ENCODE measurements at regions not wholly inside any gene's neighbourhood (a gene's known extent, or its start where the extent isn't known, plus 50 kb on each side); places are given as distances from the start of the nearest gene placed in this dataset.

DNA sequence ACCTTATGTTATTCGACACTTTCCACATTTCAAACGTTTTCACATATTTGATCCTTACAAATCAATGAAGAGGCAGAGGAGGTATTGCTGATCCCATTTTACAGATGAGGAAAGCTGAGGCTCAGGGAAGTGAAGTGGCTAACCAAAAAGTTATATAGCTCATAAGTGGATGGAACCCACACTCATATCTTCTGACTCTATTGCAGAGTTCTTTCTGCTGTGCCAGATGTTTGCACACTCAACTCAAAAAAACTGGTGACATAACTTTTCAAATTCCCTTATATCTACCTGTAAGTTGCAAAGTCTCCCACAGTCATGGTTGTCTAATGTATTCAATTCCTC lies 84.0 kb upstream of the SETMAR start:
- Histone ChIP-seq H3K9me3 (ENCODE audit: control insufficient read depth, insufficient read depth, low read length) (no peaks in the 10 kb centered on the region), H3K9ac (ENCODE audit: low read depth, low read length) (no peak overlapping the region), H3K4me3 (ENCODE audit: low read depth, low read length) (no peak overlapping the region), H3K4me1 (ENCODE audit: control insufficient read depth, insufficient read depth, low read length) (no peaks in the 10 kb centered on the region), H3K36me3 (ENCODE audit: control insufficient read depth, insufficient read depth, low read length) (no peaks in the 10 kb centered on the region), H3K27me3 (ENCODE audit: control insufficient read depth, insufficient read depth, low read length) (no peaks in the 10 kb centered on the region), H3K27ac (ENCODE audit: low read depth, low read length) (no peak overlapping the region)

DNA sequence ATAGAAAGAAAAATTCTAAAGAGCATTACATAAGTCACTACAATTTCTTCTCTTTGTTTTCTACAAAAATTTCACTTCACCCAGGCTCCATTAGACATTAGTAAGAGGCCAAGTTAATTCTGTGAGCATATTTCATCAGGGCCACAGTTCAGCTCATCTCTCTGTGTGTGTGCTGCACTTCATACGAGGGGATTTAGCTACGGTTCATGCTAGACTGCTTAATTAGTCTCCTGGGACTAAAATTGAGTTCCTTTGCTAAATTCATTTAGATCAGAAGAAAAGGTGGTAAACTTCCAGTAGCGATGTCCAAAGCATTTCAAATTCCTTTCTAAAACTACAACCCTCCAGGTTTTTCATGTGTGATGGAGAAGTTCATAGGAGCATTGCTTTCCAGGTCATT lies 83.1 kb upstream of the SETMAR start:
- H3K27ac ChIP-seq (ENCODE audit: low read depth, low read length), result no peak overlapping the region
- H3K4me1 ChIP-seq (ENCODE audit: control insufficient read depth, insufficient read depth, low read length), result no peaks in the 10 kb centered on the region
- H3K27me3 ChIP-seq (ENCODE audit: control insufficient read depth, insufficient read depth, low read length), result no peaks in the 10 kb centered on the region
- no peaks in the 10 kb centered on the region for H3K36me3 ChIP-seq (ENCODE audit: control insufficient read depth, insufficient read depth, low read length)
- H3K4me3 ChIP-seq (ENCODE audit: low read depth, low read length), result no peak overlapping the region
- H3K9ac ChIP-seq (ENCODE audit: low read depth, low read length), result no peak overlapping the region
- H3K9me3 ChIP-seq (ENCODE audit: control insufficient read depth, insufficient read depth, low read length), result no peaks in the 10 kb centered on the region

DNA sequence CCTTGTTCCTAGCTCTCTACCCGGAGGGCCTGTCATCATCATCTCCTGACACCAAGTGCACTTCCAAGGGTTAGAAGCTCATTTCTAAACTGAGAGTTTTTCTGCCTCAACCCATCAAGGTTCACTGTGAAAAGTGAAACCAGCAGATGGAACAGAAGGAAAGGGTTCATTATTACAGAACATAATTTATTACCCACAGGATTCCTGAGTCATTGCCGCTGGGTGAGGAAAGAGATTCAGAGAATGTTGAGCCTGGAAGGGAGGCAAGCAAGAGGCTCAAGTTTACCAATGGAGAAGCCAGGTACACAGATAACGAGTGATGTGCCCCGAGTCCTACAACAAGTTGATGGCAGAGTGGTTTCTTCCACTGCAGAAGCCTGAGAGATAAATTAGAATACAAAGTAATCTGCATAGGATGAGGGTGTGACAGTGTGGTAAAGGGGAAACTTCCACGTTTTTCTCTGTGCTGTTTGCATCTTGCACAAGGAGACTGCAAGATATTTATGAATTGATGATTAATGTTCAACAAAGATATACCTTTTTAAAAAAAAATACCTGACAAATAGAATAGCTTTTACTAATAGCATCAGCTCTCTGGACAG lies 80.5 kb upstream of the SETMAR start:
- no peaks in the 10 kb centered on the region for H3K36me3 ChIP-seq (ENCODE audit: control insufficient read depth, insufficient read depth, low read length)
- no peaks in the 10 kb centered on the region for H3K27me3 ChIP-seq (ENCODE audit: control insufficient read depth, insufficient read depth, low read length)
- no peaks in the 10 kb centered on the region for H3K4me1 ChIP-seq (ENCODE audit: control insufficient read depth, insufficient read depth, low read length)
- H3K9me3 ChIP-seq (ENCODE audit: control insufficient read depth, insufficient read depth, low read length), result no peaks in the 10 kb centered on the region
- H3K4me3 ChIP-seq (ENCODE audit: low read depth, low read length), result no peak overlapping the region
- no peak overlapping the region for H3K27ac ChIP-seq (ENCODE audit: low read depth, low read length)
- no peak overlapping the region for H3K9ac ChIP-seq (ENCODE audit: low read depth, low read length)

DNA sequence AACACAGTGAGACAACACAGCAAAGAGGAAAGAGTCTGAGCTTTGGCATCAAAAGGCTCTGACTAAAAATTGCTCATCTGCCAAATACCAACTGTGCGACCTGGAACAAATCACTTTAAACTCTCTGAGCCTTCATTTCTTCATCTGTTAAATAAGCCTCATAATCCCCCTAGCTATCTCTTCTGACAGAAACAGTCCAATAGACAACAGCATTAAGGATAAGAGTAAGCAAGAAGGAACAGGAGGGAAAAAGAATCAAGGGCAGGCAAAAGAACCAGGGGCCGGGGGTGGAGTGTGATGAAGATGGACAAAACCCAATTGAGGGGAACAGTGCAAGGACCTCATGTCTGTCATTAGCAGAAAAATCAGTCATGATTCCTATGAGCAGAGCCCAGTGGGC lies 79.4 kb upstream of the SETMAR start:
- no peak overlapping the region for H3K9ac ChIP-seq (ENCODE audit: low read depth, low read length)
- no peaks in the 10 kb centered on the region for H3K27me3 ChIP-seq (ENCODE audit: control insufficient read depth, insufficient read depth, low read length)
- no peaks in the 10 kb centered on the region for H3K9me3 ChIP-seq (ENCODE audit: control insufficient read depth, insufficient read depth, low read length)
- H3K4me1 ChIP-seq (ENCODE audit: control insufficient read depth, insufficient read depth, low read length), result no peaks in the 10 kb centered on the region
- no peak overlapping the region for H3K27ac ChIP-seq (ENCODE audit: low read depth, low read length)
- no peaks in the 10 kb centered on the region for H3K36me3 ChIP-seq (ENCODE audit: control insufficient read depth, insufficient read depth, low read length)
- no peak overlapping the region for H3K4me3 ChIP-seq (ENCODE audit: low read depth, low read length)

DNA sequence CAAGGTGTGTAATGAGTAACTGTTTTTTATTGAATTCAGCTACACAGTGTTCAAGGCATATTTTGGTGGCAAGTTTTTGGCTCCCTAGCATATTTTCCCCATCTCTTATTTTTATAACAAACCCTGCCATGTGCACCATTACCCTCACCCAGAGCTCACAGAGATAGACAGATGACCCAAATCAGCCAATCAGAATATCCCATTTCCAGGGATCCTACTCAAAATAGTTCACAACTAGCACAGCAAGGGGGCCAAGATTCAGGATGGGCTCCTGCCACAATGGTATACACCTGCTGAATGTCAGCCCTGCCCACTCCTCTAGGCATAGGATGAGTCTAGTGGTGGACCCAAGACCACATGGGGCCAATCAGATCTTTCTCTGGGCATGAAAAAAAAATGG lies 78.8 kb upstream of the SETMAR start:
- H3K9ac ChIP-seq (ENCODE audit: low read depth, low read length), result no peak overlapping the region
- no peaks in the 10 kb centered on the region for H3K9me3 ChIP-seq (ENCODE audit: control insufficient read depth, insufficient read depth, low read length)
- H3K4me3 ChIP-seq (ENCODE audit: low read depth, low read length), result no peak overlapping the region
- no peaks in the 10 kb centered on the region for H3K36me3 ChIP-seq (ENCODE audit: control insufficient read depth, insufficient read depth, low read length)
- H3K27ac ChIP-seq (ENCODE audit: low read depth, low read length), result no peak overlapping the region
- no peaks in the 10 kb centered on the region for H3K4me1 ChIP-seq (ENCODE audit: control insufficient read depth, insufficient read depth, low read length)
- no peaks in the 10 kb centered on the region; the same call in 1 of the 2 replicates for H3K27me3 ChIP-seq (ENCODE audit: control insufficient read depth, insufficient read depth, low read length)

DNA sequence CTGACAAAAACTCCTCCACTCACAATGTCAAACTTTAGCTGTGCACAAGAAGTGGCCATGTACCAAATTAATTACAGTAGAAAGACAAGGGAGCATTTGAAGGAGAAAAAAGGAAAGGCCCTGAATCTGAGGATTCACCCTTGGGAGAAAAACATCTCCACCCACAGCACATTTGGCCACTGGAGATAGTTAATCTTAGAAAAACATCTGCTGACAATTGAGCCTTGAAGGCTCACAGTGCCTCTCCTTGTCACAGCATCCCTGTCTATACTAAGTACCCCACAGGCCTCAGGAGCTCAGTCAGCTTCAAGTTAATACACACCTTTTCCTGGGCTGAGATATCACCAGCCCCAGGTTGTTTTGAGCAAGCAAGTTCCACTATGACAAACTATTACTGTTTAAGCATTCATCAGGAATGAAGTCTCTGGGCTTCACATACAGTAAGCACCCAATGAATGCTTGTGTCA lies 78.1 kb upstream of the SETMAR start:
- Histone ChIP-seq H3K4me3 (ENCODE audit: low read depth, low read length) (no peak overlapping the region), H3K27me3 (ENCODE audit: control insufficient read depth, insufficient read depth, low read length) (no peaks in the 10 kb centered on the region; the same call in 1 of the 2 replicates), H3K27ac (ENCODE audit: low read depth, low read length) (no peak overlapping the region), H3K9ac (ENCODE audit: low read depth, low read length) (no peak overlapping the region), H3K36me3 (ENCODE audit: control insufficient read depth, insufficient read depth, low read length) (no peaks in the 10 kb centered on the region), H3K9me3 (ENCODE audit: control insufficient read depth, insufficient read depth, low read length) (no peaks in the 10 kb centered on the region), H3K4me1 (ENCODE audit: control insufficient read depth, insufficient read depth, low read length) (no peaks in the 10 kb centered on the region)

DNA sequence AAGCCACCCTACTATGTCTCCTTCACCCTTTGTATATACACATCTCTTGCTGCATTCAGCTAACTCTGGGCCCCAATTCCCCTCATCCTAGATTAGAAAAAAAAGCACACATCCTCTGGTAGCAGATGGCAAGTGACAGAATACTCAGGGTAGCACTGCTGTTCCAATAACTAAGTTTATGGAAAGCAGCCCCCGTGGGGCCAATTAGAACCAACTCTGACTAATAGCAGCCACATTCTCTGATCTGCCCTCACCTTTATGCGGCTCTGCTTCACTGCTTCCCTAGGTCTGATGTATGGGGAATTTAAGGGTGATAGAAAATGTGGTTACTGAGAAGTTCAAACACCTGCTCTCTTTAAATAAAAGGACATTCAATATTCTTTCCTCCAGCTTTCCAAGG lies 74.9 kb upstream of the SETMAR start:
- Histone ChIP-seq H3K9ac (ENCODE audit: low read depth, low read length) (no peak overlapping the region), H3K4me3 (ENCODE audit: low read depth, low read length) (no peak overlapping the region), H3K27ac (ENCODE audit: low read depth, low read length) (no peak overlapping the region), H3K36me3 (ENCODE audit: control insufficient read depth, insufficient read depth, low read length) (no peaks in the 10 kb centered on the region), H3K4me1 (ENCODE audit: control insufficient read depth, insufficient read depth, low read length) (peaks cover 10% of the 10 kb centered on the region), H3K27me3 (ENCODE audit: control insufficient read depth, insufficient read depth, low read length) (peaks cover 14% of the 10 kb centered on the region), H3K9me3 (ENCODE audit: control insufficient read depth, insufficient read depth, low read length) (no peaks in the 10 kb centered on the region)

DNA sequence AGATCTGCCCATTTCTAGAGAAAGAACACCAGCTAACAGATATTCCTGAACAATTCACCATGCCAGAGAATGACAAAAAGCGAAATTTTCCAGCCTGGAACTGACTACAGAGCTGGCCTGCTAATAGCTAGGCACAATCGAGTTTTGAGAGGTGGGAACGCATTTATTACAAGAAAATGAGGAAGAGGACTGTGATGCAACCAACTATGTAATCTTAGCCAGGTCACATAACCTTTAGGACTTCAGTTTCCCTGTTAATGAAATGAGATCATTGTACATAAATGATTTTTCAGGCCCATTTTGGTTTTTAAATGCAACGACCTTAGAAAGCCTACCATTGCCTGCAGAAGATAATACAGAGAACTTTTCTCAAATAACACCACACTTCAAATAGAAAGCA lies 72.1 kb upstream of the SETMAR start:
- H3K27me3 ChIP-seq (ENCODE audit: control insufficient read depth, insufficient read depth, low read length), result peaks cover 31% of the 10 kb centered on the region
- no peaks in the 10 kb centered on the region for H3K36me3 ChIP-seq (ENCODE audit: control insufficient read depth, insufficient read depth, low read length)
- no peak overlapping the region for H3K4me3 ChIP-seq (ENCODE audit: low read depth, low read length)
- no peak overlapping the region for H3K9ac ChIP-seq (ENCODE audit: low read depth, low read length)
- no peak overlapping the region for H3K27ac ChIP-seq (ENCODE audit: low read depth, low read length)
- H3K4me1 ChIP-seq (ENCODE audit: control insufficient read depth, insufficient read depth, low read length), result peaks cover 13% of the 10 kb centered on the region
- H3K9me3 ChIP-seq (ENCODE audit: control insufficient read depth, insufficient read depth, low read length), result no peaks in the 10 kb centered on the region

DNA sequence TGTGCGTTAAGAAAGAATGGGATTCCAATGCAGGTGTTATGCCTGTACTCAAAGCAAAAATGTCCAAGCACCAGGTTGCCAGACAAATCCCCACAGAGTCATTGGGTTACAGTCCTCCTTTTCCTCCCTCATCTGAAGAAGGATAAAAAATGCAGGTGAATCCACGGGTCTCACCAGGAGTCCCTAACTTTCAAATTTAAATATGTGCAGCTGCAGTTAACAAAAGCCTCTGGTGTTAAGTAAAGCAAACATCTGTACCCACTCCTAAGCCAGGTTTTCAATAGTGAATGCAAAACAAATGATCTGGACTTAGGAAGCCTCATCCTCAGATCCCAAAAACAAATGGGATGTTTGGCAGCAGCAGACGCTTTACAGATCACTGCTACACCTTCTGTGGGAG lies 70.4 kb upstream of the SETMAR start:
- Histone ChIP-seq H3K9me3 (ENCODE audit: control insufficient read depth, insufficient read depth, low read length) (no peaks in the 10 kb centered on the region), H3K27me3 (ENCODE audit: control insufficient read depth, insufficient read depth, low read length) (peaks cover 31% of the 10 kb centered on the region), H3K4me3 (ENCODE audit: low read depth, low read length) (no peak overlapping the region), H3K4me1 (ENCODE audit: control insufficient read depth, insufficient read depth, low read length) (peaks cover 13% of the 10 kb centered on the region), H3K36me3 (ENCODE audit: control insufficient read depth, insufficient read depth, low read length) (no peaks in the 10 kb centered on the region), H3K9ac (ENCODE audit: low read depth, low read length) (no peak overlapping the region), H3K27ac (ENCODE audit: low read depth, low read length) (no peak overlapping the region)

DNA sequence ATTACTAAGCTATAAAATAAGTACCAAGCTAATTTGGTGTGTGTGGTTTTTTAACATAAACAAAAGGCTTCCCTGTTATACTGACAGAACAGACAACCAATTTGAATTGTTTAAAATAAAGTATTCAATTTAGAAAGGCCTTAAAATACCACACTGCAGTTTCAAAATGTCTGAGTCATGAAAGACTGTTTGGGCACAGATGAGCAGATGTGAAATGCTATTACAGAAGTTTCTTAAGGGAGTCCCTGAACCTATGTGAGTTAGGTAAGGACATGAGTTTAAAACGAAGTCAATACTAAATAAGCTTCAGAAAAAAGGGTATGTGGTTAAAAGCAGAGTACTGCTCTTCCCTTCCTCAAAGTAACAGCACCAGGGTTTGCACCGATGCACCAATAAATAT lies 69.7 kb upstream of the SETMAR start:
- no peak overlapping the region for H3K4me3 ChIP-seq (ENCODE audit: low read depth, low read length)
- H3K9me3 ChIP-seq (ENCODE audit: control insufficient read depth, insufficient read depth, low read length), result no peaks in the 10 kb centered on the region
- H3K36me3 ChIP-seq (ENCODE audit: control insufficient read depth, insufficient read depth, low read length), result no peaks in the 10 kb centered on the region
- H3K27me3 ChIP-seq (ENCODE audit: control insufficient read depth, insufficient read depth, low read length), result peaks cover 31% of the 10 kb centered on the region
- no peak overlapping the region for H3K27ac ChIP-seq (ENCODE audit: low read depth, low read length)
- H3K9ac ChIP-seq (ENCODE audit: low read depth, low read length), result no peak overlapping the region
- peaks cover 13% of the 10 kb centered on the region for H3K4me1 ChIP-seq (ENCODE audit: control insufficient read depth, insufficient read depth, low read length)

DNA sequence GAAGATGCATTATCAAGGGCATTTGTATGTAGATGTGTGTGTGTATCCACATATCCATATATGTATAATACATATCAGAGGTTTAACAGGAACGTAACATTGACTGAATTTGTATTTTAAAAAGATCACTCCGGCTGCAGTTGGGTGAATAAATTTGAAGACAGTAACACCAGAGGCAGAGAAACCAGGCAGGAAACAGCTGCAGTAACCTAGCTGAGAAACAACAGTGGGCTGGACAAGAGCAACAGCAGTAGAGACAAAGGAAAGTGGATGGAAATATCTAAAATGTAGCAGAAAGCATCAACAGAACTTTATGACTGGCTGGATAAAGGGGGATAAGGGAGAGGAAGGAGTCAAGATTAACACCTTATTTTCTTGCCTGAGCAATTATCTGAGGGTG lies 68.3 kb upstream of the SETMAR start:
- no peaks in the 10 kb centered on the region for H3K9me3 ChIP-seq (ENCODE audit: control insufficient read depth, insufficient read depth, low read length)
- H3K36me3 ChIP-seq (ENCODE audit: control insufficient read depth, insufficient read depth, low read length), result no peaks in the 10 kb centered on the region
- H3K4me3 ChIP-seq (ENCODE audit: low read depth, low read length), result no peak overlapping the region
- no peak overlapping the region for H3K27ac ChIP-seq (ENCODE audit: low read depth, low read length)
- no peak overlapping the region for H3K9ac ChIP-seq (ENCODE audit: low read depth, low read length)
- peaks cover 31% of the 10 kb centered on the region for H3K27me3 ChIP-seq (ENCODE audit: control insufficient read depth, insufficient read depth, low read length)
- peaks cover 13% of the 10 kb centered on the region for H3K4me1 ChIP-seq (ENCODE audit: control insufficient read depth, insufficient read depth, low read length)

DNA sequence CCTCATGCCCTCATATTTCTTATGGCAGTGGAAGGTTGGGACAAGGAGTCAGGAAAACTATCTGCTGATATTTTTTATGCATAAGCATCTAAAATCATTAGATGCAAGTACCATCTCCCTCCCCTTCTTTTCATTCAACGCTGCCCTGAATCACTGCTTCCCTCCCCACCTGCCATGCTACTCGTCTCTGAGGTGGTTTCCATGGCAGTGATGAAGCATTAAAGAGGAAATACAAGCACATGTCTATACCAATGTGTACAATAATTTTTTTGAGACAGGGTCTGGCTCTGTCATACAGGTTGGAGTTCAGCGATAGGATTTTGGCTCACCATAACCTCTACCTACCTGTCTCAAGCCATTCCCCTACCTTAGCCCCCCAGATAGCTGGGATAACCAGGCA lies 67.5 kb upstream of the SETMAR start:
- H3K36me3 ChIP-seq (ENCODE audit: control insufficient read depth, insufficient read depth, low read length), result no peaks in the 10 kb centered on the region
- H3K9me3 ChIP-seq (ENCODE audit: control insufficient read depth, insufficient read depth, low read length), result no peaks in the 10 kb centered on the region
- H3K4me3 ChIP-seq (ENCODE audit: low read depth, low read length), result no peak overlapping the region
- H3K27me3 ChIP-seq (ENCODE audit: control insufficient read depth, insufficient read depth, low read length), result peaks cover 31% of the 10 kb centered on the region
- H3K27ac ChIP-seq (ENCODE audit: low read depth, low read length), result no peak overlapping the region
- H3K9ac ChIP-seq (ENCODE audit: low read depth, low read length), result no peak overlapping the region
- peaks cover 13% of the 10 kb centered on the region for H3K4me1 ChIP-seq (ENCODE audit: control insufficient read depth, insufficient read depth, low read length)
